Suprapubic skin (tissue), 3 donors: ENCODE measurements at regions not wholly inside any gene's neighbourhood (a gene's known extent, or its start where the extent isn't known, plus 50 kb on each side); places are given as distances from the start of the nearest gene placed in this dataset.

ENCODE experiments used
- CTCF ChIP-seq, 2 donors: fragments of 200-600 bp in 1 of 2; fragments of 450-650 bp in 1 of 2; sonication (generic) in 1 of 2; IDR thresholded peaks; one replicate each; pipeline ENCODE4 v1.5.1; 2016 to 2019; ENCODE audit warnings: antibody characterized with exemption in 2 of 2, mild to moderate bottlenecking in 1 of 2, moderate library complexity in 1 of 2
- EP300 ChIP-seq: sonication (generic); formaldehyde crosslinking; IDR thresholded peaks from one replicate; pipeline ENCODE4 v1.6.1; 2017; ENCODE audit warnings: antibody characterized with exemption
- POLR2A ChIP-seq, 2 donors: fragments of 450-650 bp; IDR thresholded peaks; one replicate each; pipeline ENCODE4 v1.6.1; 2017; ENCODE audit warnings: antibody characterized with exemption in 2 of 2, mild to moderate bottlenecking in 2 of 2, moderate library complexity in 2 of 2

DNA sequence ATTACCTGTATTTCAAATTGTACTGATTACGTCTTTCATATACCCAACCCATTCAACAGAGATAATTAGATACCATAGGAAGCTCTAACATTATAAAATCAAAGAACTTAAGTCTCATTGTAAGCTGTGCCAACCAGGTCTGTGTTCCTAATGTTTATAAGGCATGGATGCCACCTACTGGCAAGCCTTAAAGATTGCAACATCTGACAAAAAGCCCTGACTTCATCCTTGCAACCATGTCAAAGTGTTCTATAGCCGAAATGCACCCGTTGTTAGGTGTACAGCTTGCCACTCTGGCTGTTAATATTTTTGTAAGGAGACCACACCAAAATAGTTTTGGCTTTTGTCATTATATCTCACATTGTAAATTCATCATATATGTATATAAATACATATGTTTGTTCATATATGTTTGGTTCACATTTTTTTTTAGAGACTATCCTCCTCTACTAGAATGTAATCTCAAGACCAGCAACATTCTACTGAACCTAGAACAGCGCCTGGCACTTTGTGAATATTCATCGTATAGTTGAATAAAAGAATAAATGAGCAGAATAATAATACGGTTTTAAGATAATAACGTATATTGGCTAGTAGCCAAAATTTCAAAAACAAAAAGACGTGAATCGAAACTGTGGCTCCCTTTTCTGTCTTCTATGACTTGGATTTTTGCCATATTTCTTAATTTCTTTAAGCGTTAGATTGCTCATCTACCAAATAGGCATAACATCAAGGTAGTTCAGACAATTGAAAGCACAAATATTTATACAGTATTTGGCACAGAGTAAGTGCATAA lies 258.1 kb downstream of the TBL1XR1 start:
- TF ChIP-seq POLR2A (IDR thresholded peaks at IDR 0.05) (no peak), CTCF (IDR thresholded peaks at IDR 0.05) (peak; percentile 51 to 67), EP300 (no peak)
